ENCODE measurements at regions not wholly inside any gene's neighbourhood (a gene's known extent, or its start where the extent isn't known, plus 50 kb on each side); places are given as distances from the start of the nearest gene placed in this dataset.

GRCh38 chrX:5632887-5633286 is 595.8 kb downstream of the NLGN4X start (continued):
- no peak for TF ChIP-seq ZBTB33 (IDR thresholded peaks at IDR 0.05)
- no peak for TF ChIP-seq HNF4A (conservative IDR thresholded peaks at IDR 0.05)
- no peak for TF ChIP-seq ATF3 (IDR thresholded peaks at IDR 0.05)
- no peak for TF ChIP-seq YY1 (IDR thresholded peaks at IDR 0.05)
- no peak for TF ChIP-seq NR2F2 (IDR thresholded peaks at IDR 0.05)
- no peak for TF ChIP-seq EGR1 (IDR thresholded peaks at IDR 0.05; ENCODE audit: low read depth in 2 of 2)

GRCh38 chrX:5632061-5632614 is 596.5 kb downstream of the NLGN4X start:
- Histone ChIP-seq H3K9ac (ENCODE audit: low read depth in 1 of 2, low read length in 2 of 2) (no peak overlapping the region), H3K36me3 (ENCODE audit: control insufficient read depth in 4 of 4, insufficient read depth in 3 of 4, low read depth in 1 of 4, low read length in 3 of 4) (no peaks in the 10 kb centered on the region), H3K4me3 (ENCODE audit: low read depth in 1 of 3, low read length in 3 of 3) (no peak overlapping the region), H3K27me3 (ENCODE audit: control insufficient read depth in 4 of 4, insufficient read depth in 4 of 4, low read length in 3 of 4) (no peaks in the 10 kb centered on the region), H3K4me1 (ENCODE audit: control insufficient read depth in 4 of 4, insufficient read depth in 4 of 4, low read length in 3 of 4) (no peaks in the 10 kb centered on the region), H3K9me3 (ENCODE audit: control insufficient read depth in 4 of 4, low read length in 3 of 4) (no peaks in the 10 kb centered on the region), H3K27ac (ENCODE audit: low read depth in 1 of 2, low read length in 2 of 2) (no peak overlapping the region)
- 31% methylated on average over 9 of the region's 9 CpGs for WGBS
- no peak for DNase-seq (ENCODE audit: low spot score)
- TF ChIP-seq MAX (IDR thresholded peaks at IDR 0.05) (no peak), EGR1 (IDR thresholded peaks at IDR 0.05; ENCODE audit: low read depth in 2 of 2) (no peak), GABPA (IDR thresholded peaks at IDR 0.05 in 1 of 2, conservative IDR thresholded peaks at IDR 0.05 in 1 of 2) (no peak), HNF4G (IDR thresholded peaks at IDR 0.05) (no peak), HNF4A (conservative IDR thresholded peaks at IDR 0.05) (no peak), RXRA (IDR thresholded peaks at IDR 0.05) (no peak), FOXA1 (IDR thresholded peaks at IDR 0.05) (no peak), JUND (IDR thresholded peaks at IDR 0.05) (no peak)

- TF ChIP-seq MAX (IDR thresholded peaks at IDR 0.05) (no peak), REST (IDR thresholded peaks at IDR 0.05) (no peak), YY1 (IDR thresholded peaks at IDR 0.05) (no peak), JUND (IDR thresholded peaks at IDR 0.05) (no peak), CTCF (IDR thresholded peaks at IDR 0.05; ENCODE audit: low read depth, low read length, missing input control) (no peak), FOXA1 (IDR thresholded peaks at IDR 0.05) (no peak)
- no peaks in the 10 kb centered on the region for H3K27me3 ChIP-seq (ENCODE audit: control insufficient read depth in 4 of 4, insufficient read depth in 4 of 4, low read length in 3 of 4)
- H3K27ac ChIP-seq (ENCODE audit: low read depth in 1 of 2, low read length in 2 of 2), result no peak overlapping the region
- H3K36me3 ChIP-seq (ENCODE audit: control insufficient read depth in 4 of 4, insufficient read depth in 3 of 4, low read depth in 1 of 4, low read length in 3 of 4), result no peaks in the 10 kb centered on the region
- H3K9me3 ChIP-seq (ENCODE audit: control insufficient read depth in 4 of 4, low read length in 3 of 4), result no peaks in the 10 kb centered on the region
- no peak overlapping the region for H3K4me3 ChIP-seq (ENCODE audit: low read depth in 1 of 3, low read length in 3 of 3)
- no peaks in the 10 kb centered on the region for H3K4me1 ChIP-seq (ENCODE audit: control insufficient read depth in 4 of 4, insufficient read depth in 4 of 4, low read length in 3 of 4)
- no peak overlapping the region for H3K9ac ChIP-seq (ENCODE audit: low read depth in 1 of 2, low read length in 2 of 2)
- DNase-seq (ENCODE audit: low spot score), result no peak
These were observed 611.0 kb downstream of the NLGN4X start for GRCh38 chrX:5617666-5618065.

Data from liver (tissue), 8 donors.